ENCODE measurements at regions not wholly inside any gene's neighbourhood (a gene's known extent, or its start where the extent isn't known, plus 50 kb on each side); places are given as distances from the start of the nearest gene placed in this dataset.

GRCh38 chr12:111045941-111046340 is 125.6 kb upstream of the MYL2 start:
- H3K9me2 ChIP-seq (replicated peaks; ENCODE audit: insufficient read depth): no peaks in the 10 kb centered on the region
- H3K4me3 ChIP-seq: no peak overlapping the region
- no peaks in the 10 kb centered on the region for H3K36me3 ChIP-seq (replicated peaks; ENCODE audit: insufficient read depth, low read depth)
- H3K9me3 ChIP-seq (ENCODE audit: low read depth): no peaks in the 10 kb centered on the region
- no peaks in the 10 kb centered on the region for H3K4me1 ChIP-seq (ENCODE audit: insufficient read depth)
- WGBS (ENCODE audit: low lambda C conversion rate, missing lambda C conversion rate): 95% methylated on average over 7 of the region's 7 CpGs
- H2AFZ ChIP-seq: no peak overlapping the region
- no peak overlapping the region for H3K27ac ChIP-seq
- peaks cover 9% of the 10 kb centered on the region for H3K27me3 ChIP-seq
- H3K4me2 ChIP-seq: no peak overlapping the region
- H4K20me1 ChIP-seq (ENCODE audit: insufficient read depth, poor library complexity, severe bottlenecking): no peaks in the 10 kb centered on the region
- no peaks in the 10 kb centered on the region for H3K79me2 ChIP-seq
- DNase-seq (ENCODE audit: low spot score): no peak
- TF ChIP-seq EZH2 (IDR thresholded peaks at IDR 0.05; ENCODE audit: borderline replicate concordance) (no peak), EZH2phosphoT487 (IDR thresholded peaks at IDR 0.05; ENCODE audit: low read depth, severe bottlenecking, unreplicated experiment) (no peak)
- TF ChIP-seq, protein P1, sequence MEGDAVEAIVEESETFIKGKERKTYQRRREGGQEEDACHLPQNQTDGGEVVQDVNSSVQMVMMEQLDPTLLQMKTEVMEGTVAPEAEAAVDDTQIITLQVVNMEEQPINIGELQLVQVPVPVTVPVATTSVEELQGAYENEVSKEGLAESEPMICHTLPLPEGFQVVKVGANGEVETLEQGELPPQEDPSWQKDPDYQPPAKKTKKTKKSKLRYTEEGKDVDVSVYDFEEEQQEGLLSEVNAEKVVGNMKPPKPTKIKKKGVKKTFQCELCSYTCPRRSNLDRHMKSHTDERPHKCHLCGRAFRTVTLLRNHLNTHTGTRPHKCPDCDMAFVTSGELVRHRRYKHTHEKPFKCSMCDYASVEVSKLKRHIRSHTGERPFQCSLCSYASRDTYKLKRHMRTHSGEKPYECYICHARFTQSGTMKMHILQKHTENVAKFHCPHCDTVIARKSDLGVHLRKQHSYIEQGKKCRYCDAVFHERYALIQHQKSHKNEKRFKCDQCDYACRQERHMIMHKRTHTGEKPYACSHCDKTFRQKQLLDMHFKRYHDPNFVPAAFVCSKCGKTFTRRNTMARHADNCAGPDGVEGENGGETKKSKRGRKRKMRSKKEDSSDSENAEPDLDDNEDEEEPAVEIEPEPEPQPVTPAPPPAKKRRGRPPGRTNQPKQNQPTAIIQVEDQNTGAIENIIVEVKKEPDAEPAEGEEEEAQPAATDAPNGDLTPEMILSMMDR (IDR thresholded peaks at IDR 0.05; ENCODE audit: poor library complexity): no peak

DNA sequence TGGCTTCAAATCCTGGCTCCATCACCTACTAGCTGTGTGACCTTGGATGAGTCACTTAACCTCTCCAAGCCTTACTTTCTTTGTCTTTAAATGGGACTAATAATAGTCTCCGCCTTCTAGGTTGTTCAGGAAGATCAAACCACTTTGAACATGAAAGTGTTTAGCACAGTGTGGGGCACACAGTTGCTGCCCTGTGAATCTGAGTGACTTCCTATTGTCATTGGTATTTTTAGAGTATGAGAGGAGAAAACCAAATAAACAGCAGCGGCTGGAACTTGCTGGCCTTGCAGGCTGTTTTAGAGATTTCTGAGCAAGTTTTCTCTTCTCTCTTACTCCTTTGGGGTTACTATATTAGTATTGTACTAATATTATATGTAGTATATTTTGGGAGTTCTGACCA is 120.7 kb upstream of the MYL2 start:
- WGBS (ENCODE audit: low lambda C conversion rate, missing lambda C conversion rate): 93% methylated on average over 2 of the region's 2 CpGs
- Histone ChIP-seq H3K27me3 (peaks cover 41% of the 10 kb centered on the region), H3K4me1 (ENCODE audit: insufficient read depth) (no peaks in the 10 kb centered on the region), H3K9me2 (replicated peaks; ENCODE audit: insufficient read depth) (no peaks in the 10 kb centered on the region), H3K4me2 (no peak overlapping the region), H4K20me1 (ENCODE audit: insufficient read depth, poor library complexity, severe bottlenecking) (no peaks in the 10 kb centered on the region), H3K4me3 (no peak overlapping the region), H2AFZ (no peak overlapping the region), H3K9me3 (ENCODE audit: low read depth) (no peaks in the 10 kb centered on the region), H3K79me2 (no peaks in the 10 kb centered on the region), H3K27ac (no peak overlapping the region), H3K36me3 (replicated peaks; ENCODE audit: insufficient read depth, low read depth) (no peaks in the 10 kb centered on the region)
- no peak for DNase-seq (ENCODE audit: low spot score)
- TF ChIP-seq, protein P1 (IDR thresholded peaks at IDR 0.05; ENCODE audit: poor library complexity): no peak
- TF ChIP-seq EZH2phosphoT487 (IDR thresholded peaks at IDR 0.05; ENCODE audit: low read depth, severe bottlenecking, unreplicated experiment) (no peak), EZH2 (IDR thresholded peaks at IDR 0.05; ENCODE audit: borderline replicate concordance) (no peak)

GRCh38 chr12:111040690-111041089 is 120.3 kb upstream of the MYL2 start:
- Histone ChIP-seq H3K4me3 (no peak overlapping the region), H3K9me2 (replicated peaks; ENCODE audit: insufficient read depth) (no peaks in the 10 kb centered on the region), H3K27me3 (peaks cover 45% of the 10 kb centered on the region), H3K27ac (no peak overlapping the region), H3K9me3 (ENCODE audit: low read depth) (no peaks in the 10 kb centered on the region), H3K79me2 (no peaks in the 10 kb centered on the region), H3K4me2 (no peak overlapping the region), H3K4me1 (ENCODE audit: insufficient read depth) (no peaks in the 10 kb centered on the region), H2AFZ (no peak overlapping the region), H4K20me1 (ENCODE audit: insufficient read depth, poor library complexity, severe bottlenecking) (no peaks in the 10 kb centered on the region), H3K36me3 (replicated peaks; ENCODE audit: insufficient read depth, low read depth) (no peaks in the 10 kb centered on the region)
- 87% methylated on average over 3 of the region's 3 CpGs for WGBS (ENCODE audit: low lambda C conversion rate, missing lambda C conversion rate)
- TF ChIP-seq EZH2 (IDR thresholded peaks at IDR 0.05; ENCODE audit: borderline replicate concordance) (no peak), EZH2phosphoT487 (IDR thresholded peaks at IDR 0.05; ENCODE audit: low read depth, severe bottlenecking, unreplicated experiment) (no peak)
- TF ChIP-seq, protein P1 (IDR thresholded peaks at IDR 0.05; ENCODE audit: poor library complexity): no peak
- DNase-seq (ENCODE audit: low spot score): no peak

DNA sequence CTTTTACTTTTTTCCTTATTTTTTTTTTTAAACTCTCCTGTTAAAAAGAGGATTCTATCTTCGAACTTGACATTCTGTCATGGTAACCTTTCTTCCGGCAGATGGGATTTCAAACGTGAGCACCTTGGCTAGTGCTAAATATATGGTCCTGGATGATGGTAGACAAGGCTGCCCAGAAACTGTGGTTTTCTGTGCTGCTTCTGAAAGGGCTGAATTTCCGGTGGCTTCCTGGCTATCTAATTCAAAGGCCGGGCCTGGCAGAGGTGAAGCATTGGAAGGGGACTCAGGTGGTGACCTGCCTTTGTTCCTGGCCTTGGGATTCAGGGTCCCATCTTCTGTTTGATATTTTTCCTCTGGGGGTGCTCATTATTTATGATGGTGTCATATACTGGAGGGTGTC is 118.6 kb upstream of the MYL2 start:
- Histone ChIP-seq H3K9me2 (replicated peaks; ENCODE audit: insufficient read depth) (no peaks in the 10 kb centered on the region), H3K27ac (no peak overlapping the region), H2AFZ (no peak overlapping the region), H3K4me2 (no peak overlapping the region), H3K36me3 (replicated peaks; ENCODE audit: insufficient read depth, low read depth) (no peaks in the 10 kb centered on the region), H3K27me3 (peaks cover 57% of the 10 kb centered on the region), H3K4me3 (no peak overlapping the region), H3K4me1 (ENCODE audit: insufficient read depth) (peaks cover 3% of the 10 kb centered on the region), H4K20me1 (ENCODE audit: insufficient read depth, poor library complexity, severe bottlenecking) (no peaks in the 10 kb centered on the region), H3K9me3 (ENCODE audit: low read depth) (no peaks in the 10 kb centered on the region), H3K79me2 (no peaks in the 10 kb centered on the region)
- DNase-seq (ENCODE audit: low spot score): no peak
- TF ChIP-seq, protein P1 (IDR thresholded peaks at IDR 0.05; ENCODE audit: poor library complexity): no peak
- TF ChIP-seq EZH2 (IDR thresholded peaks at IDR 0.05; ENCODE audit: borderline replicate concordance) (no peak), EZH2phosphoT487 (IDR thresholded peaks at IDR 0.05; ENCODE audit: low read depth, severe bottlenecking, unreplicated experiment) (no peak)
- WGBS (ENCODE audit: low lambda C conversion rate, missing lambda C conversion rate): 73% methylated on average over 5 of the region's 5 CpGs

Measured in hepatocyte (in vitro differentiated cells).